IPS DF 6.9 (cell line): ENCODE measurements at regions not wholly inside any gene's neighbourhood (a gene's known extent, or its start where the extent isn't known, plus 50 kb on each side); places are given as distances from the start of the nearest gene placed in this dataset.
A peak's percentile ranks its signal among the peaks of the same experiment; 100 is the strongest.

Source experiments
- DNase-seq: peaks from one replicate; pipeline ENCODE4 v3.0.0-alpha.2; 2013; ENCODE audit warnings: low read depth, low spot score
- H3K27ac ChIP-seq: one replicate; pipeline ENCODE4 v1.5.1; 2013; ENCODE audit warnings: low read length, control low read depth
- H3K27me3 ChIP-seq: 2 replicates; pipeline ENCODE4 v1.6.1; 2013; ENCODE audit warnings: mild to moderate bottlenecking, low read length; ENCODE audit not compliant: control insufficient read depth, insufficient read depth
- H3K36me3 ChIP-seq: 2 replicates; pipeline ENCODE4 v1.6.1; 2013; ENCODE audit warnings: low read length; ENCODE audit not compliant: control insufficient read depth, insufficient read depth
- H3K4me1 ChIP-seq: 2 replicates; pipeline ENCODE4 v1.6.1; 2013; ENCODE audit warnings: low read length; ENCODE audit not compliant: control insufficient read depth, insufficient read depth
- H3K4me3 ChIP-seq: 2 replicates; pipeline ENCODE4 v1.5.1; 2013; ENCODE audit warnings: mild to moderate bottlenecking, low read length
- H3K9me3 ChIP-seq: 2 replicates; pipeline ENCODE4 v1.6.1; 2013; ENCODE audit warnings: low read length, inconsistent platforms; ENCODE audit not compliant: control insufficient read depth, insufficient read depth
- WGBS: extraction: QIAGEN DNeasy Blood & Tissue Kit; methylation state at CpG from one replicate; pipeline ENCODE4 v1.1.7; 2013; ENCODE audit warnings: mixed read lengths, missing lambda C conversion rate; ENCODE audit not compliant: insufficient read length, insufficient coverage; 5-methylcytosine and 5-hydroxymethylcytosine counted together

DNA sequence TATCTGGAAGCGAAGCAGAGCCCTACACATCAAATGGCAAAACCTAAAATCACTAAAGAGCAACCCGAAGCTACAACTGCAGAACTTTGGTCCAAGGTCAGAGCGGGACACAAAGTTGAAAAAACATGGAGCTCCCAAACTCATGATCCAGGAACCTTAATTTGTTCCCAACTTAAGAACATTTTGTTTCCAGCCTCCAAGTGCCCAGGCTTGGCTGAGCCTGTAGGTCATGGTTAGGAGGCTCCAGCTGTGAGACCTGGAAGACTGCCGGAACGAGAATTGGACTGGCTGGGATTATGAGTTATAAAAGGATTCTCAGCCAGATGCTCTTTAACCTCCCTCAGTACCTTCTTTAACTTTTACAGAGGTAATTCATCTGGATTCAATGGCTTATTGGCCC lies 349.1 kb upstream of the DDX53 start:
- Histone ChIP-seq H3K4me3 (no peak overlapping the region), H3K27ac (no peak overlapping the region), H3K27me3 (no peaks in the 10 kb centered on the region), H3K36me3 (no peaks in the 10 kb centered on the region), H3K4me1 (no peaks in the 10 kb centered on the region), H3K9me3 (no peaks in the 10 kb centered on the region)
- WGBS, result no CpG with 5 or more reads among the region's 5 CpGs
- no peak for DNase-seq

GRCh38 chrX:22652596-22652995 lies 347.2 kb upstream of the DDX53 start:
- Histone ChIP-seq H3K36me3 (no peaks in the 10 kb centered on the region), H3K27me3 (no peaks in the 10 kb centered on the region), H3K27ac (no peak overlapping the region), H3K4me1 (no peaks in the 10 kb centered on the region), H3K9me3 (no peaks in the 10 kb centered on the region), H3K4me3 (no peak overlapping the region)
- DNase-seq, result peak; percentile 11
- no CpG with 5 or more reads among the region's 6 CpGs for WGBS

GRCh38 chrX:22660756-22661155 lies 339.0 kb upstream of the DDX53 start:
- Histone ChIP-seq H3K27ac (no peak overlapping the region), H3K4me3 (no peak overlapping the region), H3K36me3 (no peaks in the 10 kb centered on the region), H3K4me1 (no peaks in the 10 kb centered on the region), H3K9me3 (no peaks in the 10 kb centered on the region), H3K27me3 (no peaks in the 10 kb centered on the region)
- no CpG with 5 or more reads among the region's 2 CpGs for WGBS
- no peak for DNase-seq

DNA sequence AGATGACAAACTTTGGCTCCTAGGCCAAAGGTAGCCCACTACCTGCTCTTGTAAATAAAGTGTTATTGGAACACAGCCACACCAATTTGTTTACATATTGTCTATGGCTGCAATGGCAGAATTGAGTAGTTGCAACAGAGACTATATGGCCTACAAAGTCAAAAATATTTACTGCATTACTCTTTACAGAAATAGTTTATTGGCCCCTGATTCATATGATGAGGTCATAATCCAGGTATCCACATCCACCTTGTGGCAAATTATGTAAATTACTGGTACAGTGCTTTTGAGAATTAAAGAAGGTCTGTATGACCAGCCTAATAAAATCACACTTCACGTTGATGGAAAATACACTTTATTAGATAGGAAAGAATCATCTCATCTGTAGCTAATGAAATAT lies 337.0 kb upstream of the DDX53 start:
- DNase-seq, result no peak
- Histone ChIP-seq H3K9me3 (no peaks in the 10 kb centered on the region), H3K4me1 (no peaks in the 10 kb centered on the region), H3K27ac (no peak overlapping the region), H3K36me3 (no peaks in the 10 kb centered on the region), H3K27me3 (no peaks in the 10 kb centered on the region), H3K4me3 (no peak overlapping the region)
- no CpG with 5 or more reads among the region's 1 CpG for WGBS

- DNase-seq, result no peak
- no peak overlapping the region for H3K4me3 ChIP-seq
These were observed 334.9 kb upstream of the DDX53 start for GRCh38 chrX:22664826-22665225.

DNA sequence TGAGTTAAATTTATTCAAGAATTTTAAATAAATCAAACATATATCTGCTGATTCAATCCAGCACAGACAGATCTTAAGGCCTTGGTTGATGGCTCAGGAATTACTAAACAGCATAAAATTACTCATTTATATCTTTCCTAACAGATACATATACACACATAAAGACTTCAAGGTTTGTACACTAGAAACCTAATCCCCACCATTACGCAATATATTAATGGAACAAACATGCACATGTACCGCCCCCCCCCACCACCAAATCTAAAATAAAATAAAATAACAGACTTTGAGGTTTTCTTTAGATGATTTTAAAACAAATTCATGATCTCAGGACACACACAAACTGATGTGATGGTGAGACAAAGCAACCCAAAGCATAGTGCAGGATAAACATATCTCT lies 333.9 kb upstream of the DDX53 start:
- 100% methylated on average over 1 of the region's 2 CpGs for WGBS
- Histone ChIP-seq H3K4me3 (no peak overlapping the region), H3K27me3 (no peaks in the 10 kb centered on the region), H3K36me3 (no peaks in the 10 kb centered on the region), H3K4me1 (no peaks in the 10 kb centered on the region), H3K27ac (no peak overlapping the region), H3K9me3 (no peaks in the 10 kb centered on the region)
- no peak for DNase-seq

More at GRCh38 chrX:22664826-22665225, 334.9 kb upstream of the DDX53 start:
- H3K4me1 ChIP-seq, result no peaks in the 10 kb centered on the region
- H3K27me3 ChIP-seq, result no peaks in the 10 kb centered on the region
- WGBS, result no CpG with 5 or more reads among the region's 3 CpGs
- H3K36me3 ChIP-seq, result no peaks in the 10 kb centered on the region
- H3K27ac ChIP-seq, result no peak overlapping the region
- H3K9me3 ChIP-seq, result no peaks in the 10 kb centered on the region

DNA sequence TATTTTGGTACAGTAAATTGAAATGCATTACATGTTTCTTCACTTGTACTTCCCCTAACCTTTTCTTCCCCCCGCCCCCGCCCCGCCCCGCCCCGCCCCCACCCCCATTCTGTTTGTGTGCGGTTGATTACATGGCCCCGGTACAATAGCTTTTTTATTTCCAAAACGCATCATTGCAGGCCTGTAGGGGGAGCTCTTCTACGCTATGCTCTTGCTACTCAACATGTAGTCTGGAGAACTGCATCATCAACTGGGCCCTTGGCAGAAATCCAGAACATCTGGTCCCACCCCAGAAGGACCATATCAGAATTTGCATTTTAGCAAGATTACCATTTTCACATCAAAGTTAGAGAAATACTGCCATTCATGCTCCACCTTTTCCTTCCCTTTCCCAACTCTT lies 333.3 kb upstream of the DDX53 start:
- DNase-seq, result no peak
- WGBS, result no CpG with 5 or more reads among the region's 9 CpGs
- no peak overlapping the region for H3K4me3 ChIP-seq
- H3K4me1 ChIP-seq, result no peaks in the 10 kb centered on the region
- H3K27ac ChIP-seq, result no peak overlapping the region
- no peaks in the 10 kb centered on the region for H3K27me3 ChIP-seq
- H3K9me3 ChIP-seq, result no peaks in the 10 kb centered on the region
- H3K36me3 ChIP-seq, result no peaks in the 10 kb centered on the region

GRCh38 chrX:22674932-22675331 lies 324.8 kb upstream of the DDX53 start:
- Histone ChIP-seq H3K27ac (no peak overlapping the region), H3K4me3 (no peak overlapping the region), H3K9me3 (no peaks in the 10 kb centered on the region), H3K4me1 (no peaks in the 10 kb centered on the region), H3K27me3 (no peaks in the 10 kb centered on the region), H3K36me3 (no peaks in the 10 kb centered on the region)
- DNase-seq, result no peak
- no CpG with 5 or more reads among the region's 3 CpGs for WGBS

DNA sequence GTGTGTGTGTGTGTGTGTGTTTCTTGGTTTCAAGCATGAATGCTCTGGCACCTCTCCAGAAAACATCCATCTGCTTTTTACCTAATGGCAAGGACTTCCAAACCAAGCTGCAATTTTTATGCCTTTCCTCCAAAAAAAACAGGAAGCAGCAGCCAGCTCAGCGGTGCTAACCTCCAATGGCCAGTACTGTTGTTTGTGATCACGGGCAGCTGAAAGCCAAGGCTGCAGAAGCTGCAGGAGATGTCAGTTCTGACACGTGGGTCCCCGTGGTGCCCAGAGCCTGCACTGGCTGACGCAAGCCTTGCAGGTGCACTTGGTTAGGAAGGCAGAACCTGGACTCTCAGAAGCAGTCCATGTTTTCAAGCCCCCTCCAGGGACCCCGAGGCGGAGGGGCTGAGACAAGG lies 313.6 kb upstream of the DDX53 start:
- no CpG with 5 or more reads among the region's 7 CpGs for WGBS
- no peak overlapping the region for H3K27ac ChIP-seq
- no peaks in the 10 kb centered on the region for H3K27me3 ChIP-seq
- DNase-seq, result no peak
- H3K4me1 ChIP-seq, result peaks cover 2% of the 10 kb centered on the region; the same call in 1 of the 2 replicates
- H3K9me3 ChIP-seq, result no peaks in the 10 kb centered on the region
- no peak overlapping the region for H3K4me3 ChIP-seq
- no peaks in the 10 kb centered on the region for H3K36me3 ChIP-seq

DNA sequence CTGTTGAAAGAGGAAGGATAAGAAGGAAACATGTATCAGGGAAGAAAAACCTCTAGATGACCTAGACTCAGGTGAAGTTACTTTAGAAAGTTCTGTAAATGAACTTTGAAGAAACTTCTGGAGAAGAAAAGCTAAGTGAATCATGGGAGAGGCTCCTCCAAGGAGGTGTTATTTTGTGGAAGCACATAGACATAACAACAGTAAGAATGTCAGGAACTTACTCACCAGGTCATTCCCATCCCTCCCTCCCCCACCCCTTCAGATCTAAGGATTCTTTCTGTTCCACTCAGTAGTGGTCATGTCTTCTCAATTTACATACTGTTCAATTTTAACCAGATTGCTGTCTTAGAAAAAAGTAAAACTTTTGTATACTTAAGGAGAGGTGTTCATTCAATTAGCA lies 310.5 kb upstream of the DDX53 start:
- H3K27me3 ChIP-seq, result no peaks in the 10 kb centered on the region
- H3K4me3 ChIP-seq, result no peak overlapping the region
- no peaks in the 10 kb centered on the region for H3K36me3 ChIP-seq
- peaks cover 2% of the 10 kb centered on the region; the same call in 1 of the 2 replicates for H3K4me1 ChIP-seq
- H3K27ac ChIP-seq, result no peak overlapping the region
- H3K9me3 ChIP-seq, result no peaks in the 10 kb centered on the region
- no peak for DNase-seq

DNA sequence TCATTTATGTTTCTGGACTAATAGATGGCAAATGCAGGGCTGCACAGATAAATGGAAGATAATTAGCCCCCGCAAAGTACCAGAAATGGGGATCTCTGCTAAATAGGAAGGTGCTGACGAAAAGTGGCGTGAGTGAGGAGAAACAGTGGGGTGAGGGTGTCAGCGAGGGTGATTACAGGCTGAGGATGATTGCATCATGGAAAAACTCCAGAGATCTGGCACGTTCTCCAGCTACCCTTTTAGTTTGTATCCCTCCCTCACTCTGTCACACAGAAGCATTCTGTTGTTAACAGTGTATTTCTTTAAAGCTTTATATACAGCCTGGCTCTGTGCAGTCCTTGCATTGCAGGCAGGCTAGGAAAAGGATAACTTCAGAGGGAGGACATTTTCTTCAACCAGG lies 309.6 kb upstream of the DDX53 start:
- no peak for DNase-seq
- Histone ChIP-seq H3K4me3 (no peak overlapping the region), H3K36me3 (no peaks in the 10 kb centered on the region), H3K27me3 (no peaks in the 10 kb centered on the region), H3K9me3 (no peaks in the 10 kb centered on the region), H3K4me1 (peaks cover 2% of the 10 kb centered on the region; the same call in 1 of the 2 replicates), H3K27ac (no peak overlapping the region)
- WGBS, result no CpG with 5 or more reads among the region's 5 CpGs
